Gastroesophageal sphincter (tissue), 4 donors: ENCODE measurements at regions not wholly inside any gene's neighbourhood (a gene's known extent, or its start where the extent isn't known, plus 50 kb on each side); places are given as distances from the start of the nearest gene placed in this dataset.

Experiments used
- ATAC-seq: fragments of 150-250 bp; one replicate; pipeline ENCODE4 v1.9.1; 2016; ENCODE audit warnings: mild to moderate bottlenecking, moderate library complexity
- H3K27ac ChIP-seq, 4 donors: fragments of 200-600 bp; sonication (generic) in 3 of 4; 1 replicate in 3 of 4; 2 replicates in 1 of 4; pipeline ENCODE4 v1.5.1; 2016 to 2019
- H3K27me3 ChIP-seq: fragments of 200-600 bp; sonication (generic); one replicate; pipeline ENCODE4 v1.5.1; 2019
- H3K36me3 ChIP-seq, 2 donors: fragments of 200-600 bp; sonication (generic); one replicate each; pipeline ENCODE4 v1.5.1; 2019; ENCODE audit warnings: control low read depth in 1 of 2
- H3K4me1 ChIP-seq, 3 donors: fragments of 200-600 bp; sonication (generic); 1 replicate in 2 of 3; 2 replicates in 1 of 3; pipeline ENCODE4 v1.5.1; 2016 to 2019; ENCODE audit warnings: control low read depth in 2 of 3
- H3K4me3 ChIP-seq, 2 donors: fragments of 200-600 bp; sonication (generic); one replicate each; pipeline ENCODE4 v1.5.1; 2019; ENCODE audit warnings: mild to moderate bottlenecking in 1 of 2, moderate library complexity in 1 of 2
- H3K9me3 ChIP-seq, 3 donors: fragments of 200-600 bp; sonication (generic); one replicate each; pipeline ENCODE4 v1.5.1; 2017 to 2019; ENCODE audit warnings: control low read depth in 2 of 3
- CTCF ChIP-seq, 4 experiments: fragments of 200-600 bp in 2 of 4; fragments of 450-650 bp in 2 of 4; sonication (generic) in 1 of 4; IDR thresholded peaks; one replicate each; pipeline ENCODE4 v1.5.1; 2017 to 2019; ENCODE audit warnings: antibody characterized with exemption in 4 of 4, mild to moderate bottlenecking in 2 of 4, moderate library complexity in 2 of 4
- EP300 ChIP-seq: sonication (generic); formaldehyde crosslinking; IDR thresholded peaks from one replicate; pipeline ENCODE4 v1.6.1; 2017; ENCODE audit warnings: antibody characterized with exemption, mild to moderate bottlenecking
- POLR2A ChIP-seq, 2 donors: fragments of 450-650 bp; IDR thresholded peaks; one replicate each; pipeline ENCODE4 v1.6.1; 2017; ENCODE audit warnings: antibody characterized with exemption in 2 of 2, mild to moderate bottlenecking in 2 of 2, moderate library complexity in 1 of 2
- POLR2AphosphoS5 ChIP-seq: sonication (generic); formaldehyde crosslinking; IDR thresholded peaks from one replicate; pipeline ENCODE4 v1.6.1; 2017; ENCODE audit warnings: antibody characterized with exemption
- WGBS, 2 donors: methylation state at CpG; one replicate each; pipeline ENCODE4 v1.1.5; 2018; ENCODE audit warnings: low coverage in 1 of 2; 5-methylcytosine and 5-hydroxymethylcytosine counted together

GRCh38 chr14:50038398-50039119 is 77.8 kb downstream of the VCPKMT start:
- TF ChIP-seq POLR2AphosphoS5 (peak; percentile 49), POLR2A (IDR thresholded peaks at IDR 0.05) (no peak), CTCF (IDR thresholded peaks at IDR 0.05) (no peak)
- Histone ChIP-seq H3K27me3 (no peaks in the 10 kb centered on the region), H3K4me1 (peaks cover 0 to 10% (median 5%) of the 10 kb centered on the region in 3 donors), H3K4me3 (no peak overlapping the region), H3K27ac (peak overlapping the region in 1 of 4 donors; percentile 48), H3K9me3 (no peaks in the 10 kb centered on the region), H3K36me3 (no peaks in the 10 kb centered on the region)
- whole genome bisulfite sequencing, 2 donors, result 60 to 65% methylated on average over 2 to 3 of the region's 4 CpGs
- peak; percentile 73 for ATAC-seq

- TF ChIP-seq POLR2A (IDR thresholded peaks at IDR 0.05) (no peak), CTCF (IDR thresholded peaks at IDR 0.05) (no peak), POLR2AphosphoS5 (no peak), EP300 (no peak)
- H3K27me3 ChIP-seq, result no peaks in the 10 kb centered on the region
- peaks cover 0 to 15% (median 9%) of the 10 kb centered on the region in 3 donors for H3K4me1 ChIP-seq
- no peaks in the 10 kb centered on the region for H3K36me3 ChIP-seq
- peak overlapping the region in 1 of 4 donors; percentile 48 for H3K27ac ChIP-seq
- ATAC-seq, result no peak
- H3K4me3 ChIP-seq, result no peak overlapping the region
- H3K9me3 ChIP-seq, result no peaks in the 10 kb centered on the region
- WGBS, 2 donors, result 81% methylated on average over 3 of the region's 4 CpGs; no CpG with 5 or more reads in 1 of the 2 donors
Observed at GRCh38 chr14:50039120-50039517, 77.3 kb downstream of the VCPKMT start.

GRCh38 chr14:50039734-50040400 is 76.5 kb downstream of the VCPKMT start:
- no peak for TF ChIP-seq POLR2A (IDR thresholded peaks at IDR 0.05)
- TF ChIP-seq CTCF (IDR thresholded peaks at IDR 0.05), result no peak
- TF ChIP-seq POLR2AphosphoS5, result no peak
- TF ChIP-seq EP300, result no peak
- WGBS, 2 donors, result 83 to 100% methylated on average over 1 to 3 of the region's 9 CpGs
- Histone ChIP-seq H3K4me1 (peaks cover 0 to 23% (median 16%) of the 10 kb centered on the region in 3 donors), H3K9me3 (no peaks in the 10 kb centered on the region), H3K4me3 (no peak overlapping the region), H3K36me3 (no peaks in the 10 kb centered on the region), H3K27me3 (no peaks in the 10 kb centered on the region), H3K27ac (peak overlapping the region in 3 of 4 donors; percentile 27 to 48 (median 47))
- ATAC-seq, result peak; percentile 23

- Histone ChIP-seq H3K4me3 (no peak overlapping the region), H3K9me3 (no peaks in the 10 kb centered on the region), H3K27ac (peak overlapping the region in 3 of 4 donors; percentile 27 to 48 (median 47)), H3K4me1 (peaks cover 0 to 27% (median 16%) of the 10 kb centered on the region in 3 donors), H3K27me3 (no peaks in the 10 kb centered on the region), H3K36me3 (no peaks in the 10 kb centered on the region)
- WGBS, 2 donors, result 100% methylated on average over 1 of the region's 4 CpGs; no CpG with 5 or more reads in 1 of the 2 donors
- ATAC-seq, result peak; percentile 17
- TF ChIP-seq POLR2A (IDR thresholded peaks at IDR 0.05), result no peak
- no peak for TF ChIP-seq POLR2AphosphoS5
- TF ChIP-seq CTCF (IDR thresholded peaks at IDR 0.05), result no peak
- TF ChIP-seq EP300, result no peak
Observed at GRCh38 chr14:50040401-50040775, 76.0 kb downstream of the VCPKMT start.
